HEK293T (cell line): ENCODE measurements at regions not wholly inside any gene's neighbourhood (a gene's known extent, or its start where the extent isn't known, plus 50 kb on each side); places are given as distances from the start of the nearest gene placed in this dataset.

Source experiments
- ARNT ChIP-seq: fragments of 450-650 bp; IDR thresholded peaks from 2 replicates; pipeline ENCODE4 v1.6.1; 2017; ENCODE audit warnings: mild to moderate bottlenecking
- BHLHE40 ChIP-seq: fragments of 450-650 bp; IDR thresholded peaks from 2 replicates; pipeline ENCODE4 v1.6.1; 2016; ENCODE audit warnings: mild to moderate bottlenecking, moderate library complexity, borderline replicate concordance
- CTBP1 ChIP-seq: fragments of 450-650 bp; IDR thresholded peaks from 2 replicates; pipeline ENCODE4 v1.6.1; 2016; ENCODE audit warnings: borderline replicate concordance
- ELF4 ChIP-seq: fragments of 450-650 bp; IDR thresholded peaks from 2 replicates; pipeline ENCODE4 v1.6.1; 2017; ENCODE audit warnings: antibody characterized with exemption
- FOXA1 ChIP-seq: fragments of 450-650 bp; IDR thresholded peaks from 2 replicates; pipeline ENCODE4 v1.6.1; 2016; ENCODE audit warnings: mild to moderate bottlenecking
- FOXK2 ChIP-seq: fragments of 450-650 bp; IDR thresholded peaks from 2 replicates; pipeline ENCODE4 v1.6.1; 2016; ENCODE audit warnings: mild to moderate bottlenecking
- FOXM1 ChIP-seq: fragments of 450-650 bp; IDR thresholded peaks from 2 replicates; pipeline ENCODE4 v1.6.1; 2017; ENCODE audit warnings: mild to moderate bottlenecking, borderline replicate concordance
- HDGF ChIP-seq: fragments of 450-650 bp; IDR thresholded peaks from 2 replicates; pipeline ENCODE4 v1.6.1; 2017; ENCODE audit warnings: antibody characterized with exemption, borderline replicate concordance
- NFRKB ChIP-seq: fragments of 450-650 bp; IDR thresholded peaks from 2 replicates; pipeline ENCODE4 v1.6.1; 2016; ENCODE audit warnings: mild to moderate bottlenecking, moderate library complexity
- SP1 ChIP-seq: fragments of 450-650 bp; IDR thresholded peaks from 2 replicates; pipeline ENCODE4 v1.6.1; 2017
- SUZ12 ChIP-seq: fragments of 450-650 bp; IDR thresholded peaks from 2 replicates; pipeline ENCODE4 v1.6.1; 2016; ENCODE audit warnings: mild to moderate bottlenecking
- TARDBP ChIP-seq: fragments of 450-650 bp; IDR thresholded peaks from 2 replicates; pipeline ENCODE4 v1.6.1; 2016
- ZNF384 ChIP-seq: fragments of 450-650 bp; IDR thresholded peaks from 2 replicates; pipeline ENCODE4 v1.6.1; 2016

DNA sequence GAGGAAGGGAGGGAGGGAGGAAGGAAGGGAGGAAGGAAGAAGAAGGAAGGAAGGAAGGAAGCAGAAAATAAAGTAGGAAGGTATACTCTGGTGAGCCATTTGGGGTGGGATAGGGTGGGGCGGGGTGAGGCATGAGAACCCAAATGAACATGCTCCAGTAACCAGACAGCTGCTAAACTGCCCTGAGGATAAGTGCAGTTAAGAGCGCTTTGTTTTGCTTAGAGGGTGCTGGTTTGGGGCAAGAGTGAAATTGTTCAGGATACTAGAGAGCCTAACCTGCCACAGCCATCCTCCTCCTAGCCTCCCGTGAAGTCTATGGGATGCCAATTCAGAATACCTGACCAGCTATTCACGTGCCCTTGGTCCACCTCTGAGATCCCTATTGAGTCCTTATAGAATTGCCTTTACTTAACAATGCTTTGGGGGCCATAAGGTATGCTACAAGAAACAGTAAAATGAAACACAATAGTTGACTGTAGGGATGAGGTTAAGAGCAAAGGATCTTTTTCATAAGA, 59.0 kb upstream of the ATF3 start:
- TF ChIP-seq ELF4 (no peak), SUZ12 (no peak), FOXM1 (no peak), TARDBP (no peak), ZNF384 (no peak), FOXK2 (no peak), SP1 (no peak), FOXA1 (no peak), NFRKB (no peak), BHLHE40 (no peak), CTBP1 (no peak), HDGF (no peak), ARNT (no peak)
